ENCODE measurements at regions not wholly inside any gene's neighbourhood (a gene's known extent, or its start where the extent isn't known, plus 50 kb on each side); places are given as distances from the start of the nearest gene placed in this dataset.

GRCh38 chr9:111192650-111193049 is 137.4 kb downstream of the OR2K2 start:
- peaks cover 2% of the 10 kb centered on the region; the same call in 1 of the 2 replicates for H3K9me3 Mint-ChIP-seq
- no peaks in the 10 kb centered on the region for H3K4me1 Mint-ChIP-seq (ENCODE audit: low read depth)
- no peak for TF ChIP-seq CTCF (IDR thresholded peaks at IDR 0.05)
- H3K4me3 Mint-ChIP-seq = no peak overlapping the region
- H3K27me3 Mint-ChIP-seq (ENCODE audit: insufficient read depth) = peaks cover 2% of the 10 kb centered on the region
- H3K36me3 Mint-ChIP-seq (ENCODE audit: low read depth) = peaks cover 2% of the 10 kb centered on the region; the same call in 1 of the 2 replicates
- no peak for DNase-seq
- H3K27ac Mint-ChIP-seq = no peak overlapping the region

GRCh38 chr9:111190347-111190746 is 139.7 kb downstream of the OR2K2 start:
- H3K4me1 Mint-ChIP-seq (ENCODE audit: low read depth) = 0 out of 2 replicates have a peak, but pooled peaks cover 4% of the 10 kb centered on the region
- no peaks in the 10 kb centered on the region; the same call in none of the 2 replicates for H3K27me3 Mint-ChIP-seq (ENCODE audit: insufficient read depth)
- no peak for TF ChIP-seq CTCF (IDR thresholded peaks at IDR 0.05)
- DNase-seq = no peak
- no peak overlapping the region for H3K4me3 Mint-ChIP-seq
- H3K9me3 Mint-ChIP-seq = no peaks in the 10 kb centered on the region
- no peak overlapping the region for H3K27ac Mint-ChIP-seq
- no peaks in the 10 kb centered on the region for H3K36me3 Mint-ChIP-seq (ENCODE audit: low read depth)

GRCh38 chr9:111187376-111187775 is 142.6 kb downstream of the OR2K2 start:
- no peaks in the 10 kb centered on the region for H3K9me3 Mint-ChIP-seq
- 0 out of 2 replicates have a peak, but pooled peaks cover 4% of the 10 kb centered on the region for H3K4me1 Mint-ChIP-seq (ENCODE audit: low read depth)
- no peak for TF ChIP-seq CTCF (IDR thresholded peaks at IDR 0.05)
- peaks cover 5% of the 10 kb centered on the region for H3K36me3 Mint-ChIP-seq (ENCODE audit: low read depth)
- H3K27ac Mint-ChIP-seq = no peak overlapping the region
- H3K27me3 Mint-ChIP-seq (ENCODE audit: insufficient read depth) = peaks cover 3% of the 10 kb centered on the region
- no peak overlapping the region for H3K4me3 Mint-ChIP-seq
- DNase-seq = peak; percentile 20

GRCh38 chr9:111186021-111186530 is 143.9 kb downstream of the OR2K2 start:
- no peak overlapping the region for H3K27ac Mint-ChIP-seq
- no peaks in the 10 kb centered on the region for H3K9me3 Mint-ChIP-seq
- H3K4me3 Mint-ChIP-seq = no peak overlapping the region
- no peak for TF ChIP-seq CTCF (IDR thresholded peaks at IDR 0.05)
- no peak for DNase-seq
- peaks cover 5% of the 10 kb centered on the region for H3K36me3 Mint-ChIP-seq (ENCODE audit: low read depth)
- H3K4me1 Mint-ChIP-seq (ENCODE audit: low read depth) = 0 out of 2 replicates have a peak, but pooled peaks cover 4% of the 10 kb centered on the region
- peaks cover 3% of the 10 kb centered on the region for H3K27me3 Mint-ChIP-seq (ENCODE audit: insufficient read depth)

- peaks cover 30% of the 10 kb centered on the region for H3K4me1 Mint-ChIP-seq (ENCODE audit: low read depth)
- peaks cover 3% of the 10 kb centered on the region for H3K27me3 Mint-ChIP-seq (ENCODE audit: insufficient read depth)
- H3K9me3 Mint-ChIP-seq = no peaks in the 10 kb centered on the region
- DNase-seq = no peak
- no peak for TF ChIP-seq CTCF (IDR thresholded peaks at IDR 0.05)
- H3K36me3 Mint-ChIP-seq (ENCODE audit: low read depth) = peaks cover 5% of the 10 kb centered on the region
- H3K27ac Mint-ChIP-seq = no peak overlapping the region
- no peak overlapping the region for H3K4me3 Mint-ChIP-seq
Observed at GRCh38 chr9:111180811-111181210, 142.5 kb upstream of the LPAR1 start.

All from HFFc6 (cell line).